ENCODE measurements at regions not wholly inside any gene's neighbourhood (a gene's known extent, or its start where the extent isn't known, plus 50 kb on each side); places are given as distances from the start of the nearest gene placed in this dataset.
"Not testable (repeated sequence)": the region's sequence is repeated elsewhere in the genome, so short reads cannot be mapped to it uniquely, and the experiment has no call there.

DNA sequence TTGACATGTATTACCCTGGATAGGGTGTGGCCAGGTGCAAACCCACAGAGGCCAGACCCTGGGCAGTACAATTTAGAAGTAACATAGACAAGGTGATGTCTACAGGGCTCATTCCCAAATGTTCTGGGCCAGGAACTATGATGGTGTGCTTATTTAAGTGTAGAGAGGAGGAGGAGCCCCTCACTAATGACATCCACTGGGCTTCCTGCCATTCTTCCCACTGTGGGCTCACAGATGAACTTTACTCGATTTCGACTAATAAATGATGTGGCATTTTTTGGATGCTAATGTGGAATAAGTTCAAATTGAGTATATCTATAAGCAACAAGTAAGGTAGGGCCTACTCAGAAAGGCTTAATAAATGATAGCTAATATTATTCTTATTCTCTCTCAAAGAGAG is 280.9 kb upstream of the BOD1L1 start:
- Mint-ChIP-seq H3K27ac (no peak overlapping the region), H3K4me1 (ENCODE audit: low read depth) (no peaks in the 10 kb centered on the region)

GRCh38 chr4:13910556-13910955 is 283.0 kb upstream of the BOD1L1 start:
- Mint-ChIP-seq H3K9me3 (no peaks in the 10 kb centered on the region), H3K27me3 (no peaks in the 10 kb centered on the region), H3K4me3 (no peak overlapping the region), H3K4me1 (ENCODE audit: low read depth) (no peaks in the 10 kb centered on the region), H3K27ac (no peak overlapping the region), H3K36me3 (ENCODE audit: low read depth) (no peaks in the 10 kb centered on the region)
- DNase-seq = no peak

More for the DNA sequence above, 280.9 kb upstream of the BOD1L1 start:
- no peak for DNase-seq
- Mint-ChIP-seq H3K36me3 (ENCODE audit: low read depth) (no peaks in the 10 kb centered on the region), H3K27me3 (no peaks in the 10 kb centered on the region), H3K9me3 (no peaks in the 10 kb centered on the region), H3K4me3 (no peak overlapping the region)

DNA sequence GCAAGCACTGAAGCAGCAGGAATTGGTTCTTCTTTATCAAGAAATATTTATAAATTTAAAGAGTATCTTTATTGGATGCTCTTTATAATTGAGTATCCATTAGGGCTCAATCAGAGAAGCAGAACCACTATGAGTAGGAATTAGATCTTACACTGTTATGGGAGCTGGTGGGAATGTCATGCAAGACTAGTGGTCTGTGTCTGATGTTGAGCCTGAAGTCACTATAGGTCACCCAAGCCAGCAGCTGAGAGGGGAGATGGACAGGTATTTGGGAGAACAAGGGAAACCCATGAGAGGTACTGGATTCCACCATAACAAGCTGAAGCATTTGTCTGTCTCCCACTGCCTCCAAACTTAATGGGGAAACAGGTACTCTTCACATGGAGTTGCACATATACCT is 283.7 kb upstream of the BOD1L1 start:
- H3K9me3 Mint-ChIP-seq = no peaks in the 10 kb centered on the region
- DNase-seq = no peak
- no peak overlapping the region for H3K27ac Mint-ChIP-seq
- no peak overlapping the region for H3K4me3 Mint-ChIP-seq
- no peaks in the 10 kb centered on the region for H3K36me3 Mint-ChIP-seq (ENCODE audit: low read depth)
- H3K27me3 Mint-ChIP-seq = no peaks in the 10 kb centered on the region
- H3K4me1 Mint-ChIP-seq (ENCODE audit: low read depth) = no peaks in the 10 kb centered on the region

GRCh38 chr4:13912436-13912925 is 285.0 kb upstream of the BOD1L1 start:
- no peaks in the 10 kb centered on the region for H3K36me3 Mint-ChIP-seq (ENCODE audit: low read depth)
- DNase-seq = no peak

DNA sequence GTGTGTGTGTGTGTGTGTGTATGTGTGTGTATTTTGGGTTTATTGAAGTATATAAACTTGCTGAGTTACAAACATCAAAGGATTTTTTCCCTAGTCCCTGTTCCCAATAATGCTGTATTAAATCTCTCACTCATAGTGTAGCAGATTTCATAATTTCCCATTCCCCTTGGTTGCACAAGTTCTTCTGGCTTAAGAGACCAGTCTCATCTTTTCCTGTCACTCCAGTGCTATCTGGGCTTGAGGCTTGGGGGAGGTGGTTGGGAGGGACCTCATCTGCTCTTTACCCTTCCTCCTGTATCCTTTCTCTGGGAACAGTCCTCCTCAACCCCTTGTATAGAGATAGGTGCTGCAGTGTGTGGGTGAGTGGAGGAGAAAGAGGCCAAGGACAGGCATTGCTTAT is 285.4 kb upstream of the BOD1L1 start:
- Mint-ChIP-seq H3K9me3 (no peaks in the 10 kb centered on the region), H3K27me3 (no peaks in the 10 kb centered on the region), H3K4me1 (ENCODE audit: low read depth) (no peaks in the 10 kb centered on the region), H3K4me3 (no peak overlapping the region), H3K27ac (no peak overlapping the region), H3K36me3 (ENCODE audit: low read depth) (no peaks in the 10 kb centered on the region)
- DNase-seq = no peak

More at GRCh38 chr4:13912436-13912925, 285.0 kb upstream of the BOD1L1 start:
- H3K27me3 Mint-ChIP-seq = no peaks in the 10 kb centered on the region
- H3K4me1 Mint-ChIP-seq (ENCODE audit: low read depth) = no peaks in the 10 kb centered on the region
- H3K9me3 Mint-ChIP-seq = no peaks in the 10 kb centered on the region
- no peak overlapping the region for H3K4me3 Mint-ChIP-seq
- H3K27ac Mint-ChIP-seq = no peak overlapping the region

GRCh38 chr4:13917015-13917414 is 289.5 kb upstream of the BOD1L1 start:
- Mint-ChIP-seq H3K9me3 (no peaks in the 10 kb centered on the region), H3K36me3 (ENCODE audit: low read depth) (no peaks in the 10 kb centered on the region), H3K4me3 (no peak overlapping the region), H3K27ac (no peak overlapping the region), H3K4me1 (ENCODE audit: low read depth) (no peaks in the 10 kb centered on the region), H3K27me3 (no peaks in the 10 kb centered on the region)
- no peak for DNase-seq

DNA sequence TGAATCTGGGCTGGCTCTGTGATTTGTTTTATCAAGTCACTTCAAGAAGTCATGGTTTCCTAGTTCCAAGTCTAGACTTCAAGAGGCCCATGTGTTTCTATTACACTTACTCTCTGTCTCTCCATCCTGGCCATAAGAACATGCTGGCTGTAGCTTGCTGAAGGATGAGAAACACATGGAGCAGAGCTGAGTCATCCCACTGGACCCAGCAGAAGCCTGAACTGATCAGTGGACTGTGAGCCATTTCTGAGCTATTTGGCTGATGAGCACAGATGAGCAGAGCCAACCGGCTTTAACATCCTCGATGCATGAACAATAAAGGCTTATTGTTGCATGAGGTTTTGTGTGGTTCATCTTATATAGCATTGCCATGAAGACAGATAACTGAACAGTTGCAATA is 290.6 kb upstream of the BOD1L1 start:
- H3K36me3 Mint-ChIP-seq (ENCODE audit: low read depth) = no peaks in the 10 kb centered on the region
- H3K9me3 Mint-ChIP-seq = no peaks in the 10 kb centered on the region
- no peak overlapping the region for H3K4me3 Mint-ChIP-seq
- H3K4me1 Mint-ChIP-seq (ENCODE audit: low read depth) = no peaks in the 10 kb centered on the region
- DNase-seq = no peak
- H3K27me3 Mint-ChIP-seq = peaks cover 2% of the 10 kb centered on the region
- no peak overlapping the region for H3K27ac Mint-ChIP-seq

GRCh38 chr4:13918991-13919441 is 291.5 kb upstream of the BOD1L1 start:
- no peaks in the 10 kb centered on the region for H3K4me1 Mint-ChIP-seq (ENCODE audit: low read depth)
- no peak overlapping the region for H3K27ac Mint-ChIP-seq
- H3K36me3 Mint-ChIP-seq (ENCODE audit: low read depth) = no peaks in the 10 kb centered on the region
- no peak for DNase-seq
- no peak overlapping the region for H3K4me3 Mint-ChIP-seq
- no peaks in the 10 kb centered on the region for H3K9me3 Mint-ChIP-seq
- H3K27me3 Mint-ChIP-seq = peaks cover 2% of the 10 kb centered on the region

DNA sequence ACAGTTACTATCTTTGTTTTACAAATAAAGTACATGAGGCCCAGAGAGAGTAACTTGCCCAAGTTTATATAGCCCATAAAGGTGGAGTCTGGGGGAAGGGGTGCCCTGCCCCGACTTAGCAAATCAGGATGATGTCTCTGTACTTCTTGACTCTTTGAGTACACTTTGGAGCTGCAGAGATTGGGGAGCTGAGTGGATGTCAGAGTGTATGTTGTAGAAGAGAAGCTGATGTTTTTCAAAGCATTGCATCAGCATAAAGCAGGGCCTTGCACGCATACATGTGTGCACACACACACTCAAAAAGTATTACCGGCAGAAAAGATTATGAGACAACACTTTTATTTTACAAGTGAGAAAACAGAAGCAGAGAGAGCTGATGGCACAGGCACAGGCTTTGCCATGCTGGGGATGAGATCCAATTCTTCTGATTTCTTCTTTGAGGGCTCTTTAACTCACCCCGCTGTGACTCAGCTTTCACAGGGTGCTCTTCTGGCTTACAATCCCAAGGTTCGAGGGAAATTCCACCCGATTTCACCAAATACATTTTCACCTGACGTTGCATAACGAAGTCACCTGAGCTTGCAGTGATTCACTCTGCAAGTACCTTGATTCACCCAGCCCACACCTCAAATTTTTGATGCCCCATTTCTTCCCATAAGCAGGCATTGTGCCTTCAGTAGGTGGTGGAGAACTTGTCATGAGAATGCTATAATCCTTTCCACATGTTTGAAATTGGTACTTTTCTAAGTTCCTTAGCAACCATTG is 292.8 kb upstream of the BOD1L1 start:
- H3K27ac Mint-ChIP-seq = no peak overlapping the region
- no peak overlapping the region for H3K4me3 Mint-ChIP-seq
- H3K27me3 Mint-ChIP-seq = peaks cover 2% of the 10 kb centered on the region
- no peaks in the 10 kb centered on the region for H3K4me1 Mint-ChIP-seq (ENCODE audit: low read depth)
- H3K36me3 Mint-ChIP-seq (ENCODE audit: low read depth) = no peaks in the 10 kb centered on the region
- DNase-seq = no peak
- no peaks in the 10 kb centered on the region for H3K9me3 Mint-ChIP-seq

- no peak for DNase-seq
- peaks cover 2% of the 10 kb centered on the region for H3K27me3 Mint-ChIP-seq
- no peak overlapping the region for H3K4me3 Mint-ChIP-seq
- H3K27ac Mint-ChIP-seq = no peak overlapping the region
- H3K9me3 Mint-ChIP-seq = no peaks in the 10 kb centered on the region
- H3K36me3 Mint-ChIP-seq (ENCODE audit: low read depth) = no peaks in the 10 kb centered on the region
- H3K4me1 Mint-ChIP-seq (ENCODE audit: low read depth) = no peaks in the 10 kb centered on the region
Observed at GRCh38 chr4:13920901-13921300, 293.4 kb upstream of the BOD1L1 start.

DNA sequence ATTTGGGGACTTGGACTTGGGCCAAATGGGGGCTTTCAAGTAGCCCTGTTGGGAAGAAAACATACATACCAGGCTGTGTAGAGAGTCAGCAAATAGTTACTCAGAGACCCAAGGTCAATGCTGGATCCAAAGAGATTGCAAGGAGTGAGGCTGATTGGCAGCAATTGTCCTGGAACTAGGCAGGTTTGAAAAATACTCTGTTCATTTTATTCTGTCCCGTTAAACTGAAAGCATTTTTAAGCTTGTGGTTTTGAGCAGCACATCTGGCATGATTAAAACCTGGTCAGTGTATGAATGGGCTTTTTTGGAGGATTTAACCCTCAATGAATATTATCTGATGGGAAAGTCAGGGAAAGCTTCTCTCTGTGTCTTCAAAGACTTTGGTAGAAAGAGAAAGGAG is 294.3 kb upstream of the BOD1L1 start:
- Mint-ChIP-seq H3K36me3 (ENCODE audit: low read depth) (no peaks in the 10 kb centered on the region), H3K27ac (no peak overlapping the region), H3K4me3 (no peak overlapping the region), H3K4me1 (ENCODE audit: low read depth) (no peaks in the 10 kb centered on the region), H3K27me3 (peaks cover 2% of the 10 kb centered on the region), H3K9me3 (no peaks in the 10 kb centered on the region)
- DNase-seq = no peak

DNA sequence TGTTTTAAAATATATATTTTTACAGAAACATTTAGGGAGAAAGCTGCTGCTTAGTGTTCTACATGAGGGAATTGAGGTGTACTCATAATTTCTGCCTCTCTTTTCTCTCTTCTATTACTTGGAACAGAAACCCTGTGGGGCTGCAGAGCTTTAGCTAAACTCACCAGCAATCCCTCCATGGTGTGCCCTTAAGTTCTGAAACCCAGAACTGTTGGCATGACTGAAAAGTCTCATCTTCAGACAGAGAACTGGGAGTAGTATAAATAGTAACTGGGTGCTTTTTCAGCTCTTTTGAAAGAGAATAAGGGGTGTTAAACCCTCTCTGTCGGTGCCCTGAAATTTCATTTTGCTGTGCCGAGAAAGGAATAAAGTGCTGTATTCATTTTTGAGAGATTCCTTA is 294.9 kb upstream of the BOD1L1 start:
- H3K36me3 Mint-ChIP-seq (ENCODE audit: low read depth) = no peaks in the 10 kb centered on the region
- H3K4me1 Mint-ChIP-seq (ENCODE audit: low read depth) = no peaks in the 10 kb centered on the region
- no peak for DNase-seq
- H3K9me3 Mint-ChIP-seq = no peaks in the 10 kb centered on the region
- H3K27me3 Mint-ChIP-seq = peaks cover 2% of the 10 kb centered on the region
- H3K27ac Mint-ChIP-seq = no peak overlapping the region
- no peak overlapping the region for H3K4me3 Mint-ChIP-seq

DNA sequence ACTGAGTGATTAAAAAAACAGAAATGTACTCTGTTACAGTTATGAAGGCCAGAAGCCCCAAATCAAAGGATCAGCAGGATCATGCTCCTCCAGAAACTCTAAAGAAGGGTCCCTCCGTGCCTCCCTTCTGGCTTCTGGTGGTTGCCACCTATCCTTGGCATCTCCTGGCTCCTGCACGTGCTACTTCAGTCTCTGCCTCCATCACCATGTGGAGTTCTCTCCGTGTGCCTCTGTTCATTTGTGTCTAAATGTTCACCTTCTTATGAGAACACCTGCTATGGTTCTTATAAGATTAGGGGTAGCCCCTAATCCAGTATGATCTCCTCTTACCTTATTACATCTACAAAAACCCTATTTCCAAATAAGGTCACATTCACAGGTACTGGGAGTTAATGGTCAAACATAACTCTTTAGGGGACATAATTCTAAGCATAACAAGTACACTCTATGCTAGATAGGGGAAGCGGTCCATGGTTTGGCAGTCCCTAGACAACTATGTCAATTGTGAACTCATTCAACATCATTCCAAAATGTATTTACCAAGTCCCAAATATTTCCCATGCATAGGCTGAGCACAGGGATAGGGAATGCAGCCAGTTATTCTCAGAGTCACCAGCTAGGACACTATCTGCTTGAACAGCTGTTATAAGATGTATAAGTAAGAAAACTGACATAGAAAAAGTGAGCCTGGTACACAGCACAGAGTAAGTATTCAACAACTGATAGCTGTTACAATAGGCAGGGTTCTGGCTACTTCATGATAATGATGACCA is 295.5 kb upstream of the BOD1L1 start:
- H3K4me1 Mint-ChIP-seq (ENCODE audit: low read depth) = no peaks in the 10 kb centered on the region
- no peak overlapping the region for H3K4me3 Mint-ChIP-seq
- no peak for DNase-seq
- no peaks in the 10 kb centered on the region for H3K9me3 Mint-ChIP-seq
- no peak overlapping the region for H3K27ac Mint-ChIP-seq
- H3K27me3 Mint-ChIP-seq = peaks cover 2% of the 10 kb centered on the region
- no peaks in the 10 kb centered on the region for H3K36me3 Mint-ChIP-seq (ENCODE audit: low read depth)

GRCh38 chr4:13924900-13925299 is 297.4 kb upstream of the BOD1L1 start:
- not testable (repeated sequence) for H3K27ac Mint-ChIP-seq; DNase-seq; H3K36me3 Mint-ChIP-seq (ENCODE audit: low read depth); H3K27me3 Mint-ChIP-seq; H3K4me1 Mint-ChIP-seq (ENCODE audit: low read depth); H3K9me3 Mint-ChIP-seq; H3K4me3 Mint-ChIP-seq

GRCh38 chr4:13928214-13928613 is 300.7 kb upstream of the BOD1L1 start:
- H3K27ac Mint-ChIP-seq = no peak overlapping the region

More at GRCh38 chr4:13928214-13928613, 300.7 kb upstream of the BOD1L1 start:
- no peak for DNase-seq
- Mint-ChIP-seq H3K27me3 (no peaks in the 10 kb centered on the region), H3K4me1 (ENCODE audit: low read depth) (no peaks in the 10 kb centered on the region), H3K4me3 (no peak overlapping the region), H3K9me3 (no peaks in the 10 kb centered on the region), H3K36me3 (ENCODE audit: low read depth) (no peaks in the 10 kb centered on the region)

Data from activated T-cell treated with anti-CD3 and anti-CD28 coated beads, Interleukin-2, amount 50 U/mL, for 24 hours (primary cell).